Loucy (cell line): ENCODE measurements at regions not wholly inside any gene's neighbourhood (a gene's known extent, or its start where the extent isn't known, plus 50 kb on each side); places are given as distances from the start of the nearest gene placed in this dataset.

ENCODE experiments used
- H2AFZ ChIP-seq: fragments of 200-600 bp; sonication (generic); 2 replicates; pipeline ENCODE4 v1.6.0; 2016; ENCODE audit warnings: antibody characterized with exemption, mild to moderate bottlenecking, low read length, moderate library complexity
- H3F3A ChIP-seq: fragments of 200-600 bp; 2 replicates; pipeline ENCODE4 v1.6.0; 2016; ENCODE audit warnings: antibody characterized with exemption, low read depth, mild to moderate bottlenecking
- H3K27me3 ChIP-seq: fragments of 200-600 bp; sonication (generic); 2 replicates; pipeline ENCODE4 v1.6.1; 2014; ENCODE audit warnings: low read length, mild to moderate bottlenecking; ENCODE audit not compliant: insufficient read depth, poor library complexity, severe bottlenecking
- H3K36me3 ChIP-seq: fragments of 200-600 bp; sonication (generic); 2 replicates; pipeline ENCODE4 v1.6.1; 2016; ENCODE audit warnings: low read length; ENCODE audit not compliant: insufficient read depth
- H3K4me1 ChIP-seq: fragments of 200-600 bp; sonication (generic); 2 replicates; pipeline ENCODE4 v1.5.1; 2014; ENCODE audit warnings: low read length, mild to moderate bottlenecking; ENCODE audit not compliant: insufficient read depth, poor library complexity, severe bottlenecking
- H3K4me2 ChIP-seq: fragments of 200-600 bp; sonication (generic); 2 replicates; pipeline ENCODE4 v1.6.0; 2014; ENCODE audit warnings: antibody characterized with exemption, low read length, low read depth, mild to moderate bottlenecking; ENCODE audit not compliant: poor library complexity, severe bottlenecking
- H3K4me3 ChIP-seq: fragments of 200-600 bp; sonication (generic); 2 replicates; pipeline ENCODE4 v1.5.1; 2014; ENCODE audit warnings: low read length, mild to moderate bottlenecking, mixed read lengths; ENCODE audit not compliant: poor library complexity, severe bottlenecking
- H3K79me2 ChIP-seq: fragments of 200-600 bp; sonication (generic); 2 replicates; pipeline ENCODE4 v1.6.1; 2014; ENCODE audit warnings: low read length; ENCODE audit not compliant: insufficient read depth
- H3K9ac ChIP-seq: fragments of 200-600 bp; sonication (generic); 2 replicates; pipeline ENCODE4 v1.6.0; 2014; ENCODE audit warnings: mild to moderate bottlenecking, low read depth, low read length, moderate library complexity; ENCODE audit not compliant: poor library complexity, severe bottlenecking
- H3K9me2 ChIP-seq: fragments of 200-600 bp; sonication (generic); replicated peaks from 2 replicates; pipeline ENCODE4 v1.6.1; 2016; ENCODE audit warnings: low read depth, low read length, mixed read lengths
- H3K9me3 ChIP-seq: fragments of 200-600 bp; sonication (generic); 2 replicates; pipeline ENCODE4 v1.6.1; 2014; ENCODE audit warnings: mild to moderate bottlenecking, antibody characterized with exemption, low read length, low read depth; ENCODE audit not compliant: insufficient read depth
- H4K20me1 ChIP-seq: fragments of 200-600 bp; sonication (generic); 2 replicates; pipeline ENCODE4 v1.6.0; 2014; ENCODE audit warnings: antibody characterized with exemption, low read length, mild to moderate bottlenecking; ENCODE audit not compliant: insufficient read depth, poor library complexity, severe bottlenecking
- EZH2phosphoT487 ChIP-seq: fragments of 200-600 bp; IDR thresholded peaks from 2 replicates; pipeline ENCODE4 v1.6.1; 2018; ENCODE audit warnings: antibody characterized with exemption, mild to moderate bottlenecking, moderate library complexity, borderline replicate concordance
- TF ChIP-seq, protein P1 (sequence below): fragments of 200-600 bp; sonication (generic); conservative IDR thresholded peaks from 2 replicates; pipeline ENCODE4 v1.5.1; 2014; ENCODE audit warnings: mild to moderate bottlenecking, antibody characterized with exemption, low read length

DNA sequence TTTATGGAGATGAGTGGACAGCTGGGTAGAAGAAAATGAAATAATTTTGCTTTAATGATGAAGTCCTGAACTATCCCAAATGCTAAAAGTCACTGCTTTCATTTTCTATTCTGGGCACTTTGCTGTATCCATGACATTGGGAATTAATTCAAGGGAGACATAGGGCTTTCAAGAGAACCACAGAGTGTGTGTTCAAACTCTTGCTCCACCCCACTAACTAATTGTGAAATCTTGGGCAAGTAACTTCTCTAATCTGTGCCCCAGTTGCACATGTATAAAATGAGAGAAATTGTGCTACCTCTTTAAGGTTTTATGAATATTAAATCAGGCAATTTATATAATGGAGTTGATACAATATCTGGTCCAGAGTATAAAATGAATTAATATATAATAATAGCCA lies 1422.0 kb downstream of the ADGRL3 start:
- no peaks in the 10 kb centered on the region for H4K20me1 ChIP-seq

DNA sequence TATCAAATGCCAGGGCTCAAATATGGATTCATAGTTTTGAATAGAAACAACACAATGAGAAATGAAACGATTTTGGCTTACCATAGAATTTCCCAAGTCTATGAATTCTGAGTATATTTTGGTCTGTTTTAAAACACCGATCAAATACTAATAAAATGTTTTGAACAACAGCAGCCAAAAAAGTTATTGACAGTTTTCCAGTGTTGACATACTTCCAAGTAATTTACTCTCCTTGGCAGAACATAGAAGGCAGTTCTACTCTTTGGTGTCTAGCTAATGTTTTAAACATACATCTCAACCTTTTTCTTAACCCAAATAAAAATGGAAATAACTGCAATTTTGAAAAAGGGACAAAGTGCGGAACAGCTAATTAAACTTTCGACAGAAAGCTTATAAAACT lies 1419.8 kb downstream of the ADGRL3 start:
- H3K4me3 ChIP-seq: no peak overlapping the region

More for the DNA sequence above, 1422.0 kb downstream of the ADGRL3 start:
- Histone ChIP-seq H3K9me3 (no peaks in the 10 kb centered on the region), H3K4me3 (no peak overlapping the region), H3K4me1 (no peaks in the 10 kb centered on the region), H3K36me3 (no peaks in the 10 kb centered on the region), H3K27me3 (no peaks in the 10 kb centered on the region), H3K79me2 (no peaks in the 10 kb centered on the region), H2AFZ (no peak overlapping the region), H3K9ac (no peak overlapping the region), H3F3A (no peaks in the 10 kb centered on the region), H3K4me2 (no peak overlapping the region), H3K9me2 (no peaks in the 10 kb centered on the region)
- TF ChIP-seq, protein P1, sequence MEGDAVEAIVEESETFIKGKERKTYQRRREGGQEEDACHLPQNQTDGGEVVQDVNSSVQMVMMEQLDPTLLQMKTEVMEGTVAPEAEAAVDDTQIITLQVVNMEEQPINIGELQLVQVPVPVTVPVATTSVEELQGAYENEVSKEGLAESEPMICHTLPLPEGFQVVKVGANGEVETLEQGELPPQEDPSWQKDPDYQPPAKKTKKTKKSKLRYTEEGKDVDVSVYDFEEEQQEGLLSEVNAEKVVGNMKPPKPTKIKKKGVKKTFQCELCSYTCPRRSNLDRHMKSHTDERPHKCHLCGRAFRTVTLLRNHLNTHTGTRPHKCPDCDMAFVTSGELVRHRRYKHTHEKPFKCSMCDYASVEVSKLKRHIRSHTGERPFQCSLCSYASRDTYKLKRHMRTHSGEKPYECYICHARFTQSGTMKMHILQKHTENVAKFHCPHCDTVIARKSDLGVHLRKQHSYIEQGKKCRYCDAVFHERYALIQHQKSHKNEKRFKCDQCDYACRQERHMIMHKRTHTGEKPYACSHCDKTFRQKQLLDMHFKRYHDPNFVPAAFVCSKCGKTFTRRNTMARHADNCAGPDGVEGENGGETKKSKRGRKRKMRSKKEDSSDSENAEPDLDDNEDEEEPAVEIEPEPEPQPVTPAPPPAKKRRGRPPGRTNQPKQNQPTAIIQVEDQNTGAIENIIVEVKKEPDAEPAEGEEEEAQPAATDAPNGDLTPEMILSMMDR: no peak
- no peak for TF ChIP-seq EZH2phosphoT487

DNA sequence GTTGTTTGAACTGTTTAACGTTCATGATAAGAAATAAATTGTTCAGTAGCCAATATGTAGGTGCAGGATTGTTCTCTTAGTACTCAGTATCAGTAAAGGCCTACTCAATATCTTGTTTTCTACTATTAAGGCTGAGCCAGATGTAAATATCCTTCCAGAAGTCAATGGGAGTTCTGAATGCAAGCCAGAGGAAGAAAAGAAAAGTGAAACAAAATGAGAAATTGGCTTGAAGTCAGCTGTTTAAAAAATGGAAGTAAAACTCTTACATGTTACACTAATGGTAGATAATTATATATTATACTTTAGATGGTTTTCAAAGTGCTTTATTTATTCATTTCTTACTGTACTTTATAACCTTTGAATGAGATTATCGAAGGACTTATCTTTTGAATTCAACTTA lies 1417.9 kb downstream of the ADGRL3 start:
- H3K4me2 ChIP-seq: no peak overlapping the region
- no peaks in the 10 kb centered on the region for H3K9me3 ChIP-seq
- no peak overlapping the region for H2AFZ ChIP-seq
- no peaks in the 10 kb centered on the region for H3K9me2 ChIP-seq
- H3K27me3 ChIP-seq: no peaks in the 10 kb centered on the region
- H3F3A ChIP-seq: no peaks in the 10 kb centered on the region
- H3K79me2 ChIP-seq: no peaks in the 10 kb centered on the region
- TF ChIP-seq, protein P1: no peak
- TF ChIP-seq EZH2phosphoT487: no peak
- no peaks in the 10 kb centered on the region for H4K20me1 ChIP-seq
- no peaks in the 10 kb centered on the region for H3K4me1 ChIP-seq
- no peak overlapping the region for H3K9ac ChIP-seq
- H3K4me3 ChIP-seq: no peak overlapping the region
- no peaks in the 10 kb centered on the region for H3K36me3 ChIP-seq

More for the DNA sequence above, 1419.8 kb downstream of the ADGRL3 start:
- TF ChIP-seq, protein P1: no peak
- TF ChIP-seq EZH2phosphoT487: no peak
- no peaks in the 10 kb centered on the region for H3K36me3 ChIP-seq
- H4K20me1 ChIP-seq: no peaks in the 10 kb centered on the region
- H3K9me3 ChIP-seq: no peaks in the 10 kb centered on the region
- H3K27me3 ChIP-seq: no peaks in the 10 kb centered on the region
- H3K4me1 ChIP-seq: no peaks in the 10 kb centered on the region
- H3F3A ChIP-seq: no peaks in the 10 kb centered on the region
- H3K9me2 ChIP-seq: no peaks in the 10 kb centered on the region
- H2AFZ ChIP-seq: no peak overlapping the region
- H3K79me2 ChIP-seq: no peaks in the 10 kb centered on the region
- H3K9ac ChIP-seq: no peak overlapping the region
- H3K4me2 ChIP-seq: no peak overlapping the region
